ENCODE measurements at regions not wholly inside any gene's neighbourhood (a gene's known extent, or its start where the extent isn't known, plus 50 kb on each side); places are given as distances from the start of the nearest gene placed in this dataset.
"Not testable (repeated sequence)": the region's sequence is repeated elsewhere in the genome, so short reads cannot be mapped to it uniquely, and the experiment has no call there.

DNA sequence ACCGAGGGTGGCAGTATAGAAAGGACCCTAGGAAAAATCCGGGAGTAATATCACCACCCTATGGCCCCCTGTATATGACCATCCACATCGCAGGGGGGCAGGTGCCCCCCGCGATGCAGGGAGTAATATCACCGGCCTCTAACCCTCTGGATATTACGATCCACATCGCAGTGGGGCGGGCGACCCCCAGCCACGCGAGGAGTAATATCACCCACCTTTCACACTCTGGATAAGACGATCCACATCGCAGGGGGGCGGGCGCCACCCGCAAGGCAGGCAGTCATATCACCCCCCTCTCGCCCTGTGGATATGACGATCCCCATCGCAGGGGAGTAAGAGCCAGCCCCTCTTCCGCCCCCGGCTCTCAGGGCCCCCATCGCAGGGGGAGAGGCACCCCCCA lies 76.7 kb upstream of the RUBCNL start:
- DNase-seq (ENCODE audit: low read depth, low spot score), result no peak
- Histone ChIP-seq H3K4me1 (ENCODE audit: insufficient read depth, insufficient read length) (no peaks in the 10 kb centered on the region), H3K36me3 (ENCODE audit: insufficient read depth, insufficient read length, low read length) (no peaks in the 10 kb centered on the region), H3K9me3 (ENCODE audit: insufficient read depth, low read length) (no peaks in the 10 kb centered on the region), H3K27me3 (ENCODE audit: insufficient read depth, insufficient read length) (no peaks in the 10 kb centered on the region), H3K9ac (ENCODE audit: insufficient read length, low read depth) (no peak overlapping the region), H3K4me3 (ENCODE audit: insufficient read length, low read depth) (no peak overlapping the region)
- no peak for TF ChIP-seq YY1 (IDR thresholded peaks at IDR 0.05; ENCODE audit: insufficient read depth, insufficient read length)
- TF ChIP-seq SUZ12 (IDR thresholded peaks at IDR 0.05; ENCODE audit: extremely low read depth, insufficient read depth, insufficient read length), result no peak
- TF ChIP-seq ZNF274 (IDR thresholded peaks at IDR 0.05; ENCODE audit: low read depth, low read length), result no peak

DNA sequence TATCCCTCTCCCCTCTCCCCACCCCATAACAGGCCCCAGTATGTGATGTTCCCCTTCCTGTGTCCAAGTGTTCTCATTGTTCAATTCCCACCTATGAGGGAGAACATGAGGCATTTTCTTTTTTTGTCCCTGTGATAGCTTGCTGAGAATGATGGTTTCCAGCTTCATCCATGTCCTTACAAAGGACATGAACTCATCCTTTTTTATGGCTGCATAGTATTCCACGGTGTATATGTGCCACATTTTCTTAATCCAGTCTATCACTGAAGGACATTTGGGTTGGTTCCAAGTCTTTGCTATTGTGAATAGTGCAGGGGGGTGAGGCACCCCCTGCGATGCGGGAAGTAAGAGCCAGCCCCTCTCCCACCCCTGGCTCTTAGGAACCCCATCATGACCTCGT lies 73.2 kb upstream of the RUBCNL start:
- not testable (repeated sequence) for H3K9ac ChIP-seq (ENCODE audit: insufficient read length, low read depth); H3K27me3 ChIP-seq (ENCODE audit: insufficient read depth, insufficient read length); H3K4me1 ChIP-seq (ENCODE audit: insufficient read depth, insufficient read length); H3K4me3 ChIP-seq (ENCODE audit: insufficient read length, low read depth); DNase-seq (ENCODE audit: low read depth, low spot score); H3K9me3 ChIP-seq (ENCODE audit: insufficient read depth, low read length); H3K36me3 ChIP-seq (ENCODE audit: insufficient read depth, insufficient read length, low read length)

DNA sequence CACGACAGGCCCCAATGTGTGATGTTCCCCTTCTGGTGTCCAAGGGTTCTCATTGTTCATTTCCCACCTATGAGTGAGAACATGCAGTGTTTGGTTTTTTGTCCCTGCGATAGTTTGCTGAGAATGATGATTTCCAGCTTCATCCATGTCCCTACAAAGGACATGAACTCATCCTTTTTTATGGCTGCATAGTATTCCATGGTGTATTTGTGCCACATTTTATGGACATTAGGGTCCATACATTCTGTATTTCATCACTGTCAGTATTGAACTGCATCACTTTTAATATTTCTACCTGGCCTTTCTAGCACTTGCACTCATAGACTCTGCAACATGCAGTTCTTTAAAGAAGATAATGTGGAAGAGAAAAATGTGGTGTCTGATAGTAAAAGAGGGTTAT lies 70.2 kb upstream of the RUBCNL start:
- H3K4me1 ChIP-seq (ENCODE audit: insufficient read depth, insufficient read length); H3K9ac ChIP-seq (ENCODE audit: insufficient read length, low read depth); H3K27me3 ChIP-seq (ENCODE audit: insufficient read depth, insufficient read length); H3K36me3 ChIP-seq (ENCODE audit: insufficient read depth, insufficient read length, low read length); H3K9me3 ChIP-seq (ENCODE audit: insufficient read depth, low read length); H3K4me3 ChIP-seq (ENCODE audit: insufficient read length, low read depth); DNase-seq (ENCODE audit: low read depth, low spot score): not testable (repeated sequence)

DNA sequence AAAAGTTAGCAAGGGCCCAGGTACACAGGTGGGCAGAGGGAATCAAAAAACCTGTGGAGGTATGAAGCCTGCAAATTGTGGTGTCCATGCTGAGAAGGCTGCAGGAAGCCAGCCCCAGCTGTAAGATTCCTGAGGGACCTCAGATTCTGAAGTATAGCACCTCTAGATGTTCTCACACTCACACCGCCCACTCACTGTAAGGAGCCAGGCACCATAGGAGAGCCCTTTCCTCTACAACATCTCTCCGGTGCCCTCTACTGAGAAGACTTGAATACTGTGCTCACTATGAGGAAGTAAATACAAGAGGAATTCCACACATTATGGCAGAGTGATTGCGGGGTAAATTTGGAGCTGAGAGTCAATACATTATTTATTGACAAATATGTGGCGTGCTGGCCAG lies 68.9 kb upstream of the RUBCNL start:
- H3K36me3 ChIP-seq (ENCODE audit: insufficient read depth, insufficient read length, low read length); H3K9ac ChIP-seq (ENCODE audit: insufficient read length, low read depth); H3K27me3 ChIP-seq (ENCODE audit: insufficient read depth, insufficient read length); H3K9me3 ChIP-seq (ENCODE audit: insufficient read depth, low read length); DNase-seq (ENCODE audit: low read depth, low spot score); H3K4me1 ChIP-seq (ENCODE audit: insufficient read depth, insufficient read length); H3K4me3 ChIP-seq (ENCODE audit: insufficient read length, low read depth): not testable (repeated sequence)

DNA sequence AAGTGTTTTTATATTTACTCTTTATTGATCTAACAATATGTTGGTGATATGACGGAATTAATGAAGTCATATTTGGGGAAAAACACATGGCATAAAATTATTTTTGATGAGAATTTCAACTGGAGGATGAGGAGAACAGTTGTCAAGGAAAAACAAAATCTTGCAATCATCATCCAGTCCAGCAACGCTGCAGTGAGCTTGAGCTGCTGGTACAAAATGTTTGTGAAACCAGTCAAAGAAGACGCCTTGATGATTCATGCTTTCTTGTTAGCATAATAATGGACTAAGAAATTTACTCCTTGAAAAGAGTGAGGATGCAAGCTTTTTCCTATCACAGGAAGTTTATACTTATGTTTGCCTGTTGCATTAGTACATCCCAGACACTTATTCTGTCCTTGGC lies 64.1 kb upstream of the RUBCNL start:
- H3K36me3 ChIP-seq (ENCODE audit: insufficient read depth, insufficient read length, low read length); H3K27me3 ChIP-seq (ENCODE audit: insufficient read depth, insufficient read length); H3K4me3 ChIP-seq (ENCODE audit: insufficient read length, low read depth); H3K9ac ChIP-seq (ENCODE audit: insufficient read length, low read depth); H3K4me1 ChIP-seq (ENCODE audit: insufficient read depth, insufficient read length); H3K9me3 ChIP-seq (ENCODE audit: insufficient read depth, low read length); DNase-seq (ENCODE audit: low read depth, low spot score): not testable (repeated sequence)

DNA sequence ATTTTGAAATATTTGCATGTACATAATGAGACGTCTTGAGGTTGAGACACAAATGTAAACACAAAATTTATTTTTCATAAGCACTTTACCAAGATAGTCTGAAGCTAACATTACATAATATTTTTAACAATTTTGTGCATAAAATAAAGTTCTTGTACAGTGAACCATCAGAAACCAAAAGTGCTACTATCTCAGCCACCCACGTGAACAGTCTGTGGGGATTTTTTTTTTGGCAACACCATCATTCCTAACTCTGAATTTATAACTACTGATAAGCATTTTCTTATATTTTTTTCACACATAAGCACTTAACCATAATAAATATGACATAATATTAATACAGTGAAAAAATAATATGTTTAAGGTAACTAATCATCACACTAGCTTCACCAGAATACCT lies 62.9 kb upstream of the RUBCNL start:
- not testable (repeated sequence) for H3K4me3 ChIP-seq (ENCODE audit: insufficient read length, low read depth); H3K9ac ChIP-seq (ENCODE audit: insufficient read length, low read depth); H3K9me3 ChIP-seq (ENCODE audit: insufficient read depth, low read length); H3K36me3 ChIP-seq (ENCODE audit: insufficient read depth, insufficient read length, low read length); DNase-seq (ENCODE audit: low read depth, low spot score); H3K27me3 ChIP-seq (ENCODE audit: insufficient read depth, insufficient read length); H3K4me1 ChIP-seq (ENCODE audit: insufficient read depth, insufficient read length)

DNA sequence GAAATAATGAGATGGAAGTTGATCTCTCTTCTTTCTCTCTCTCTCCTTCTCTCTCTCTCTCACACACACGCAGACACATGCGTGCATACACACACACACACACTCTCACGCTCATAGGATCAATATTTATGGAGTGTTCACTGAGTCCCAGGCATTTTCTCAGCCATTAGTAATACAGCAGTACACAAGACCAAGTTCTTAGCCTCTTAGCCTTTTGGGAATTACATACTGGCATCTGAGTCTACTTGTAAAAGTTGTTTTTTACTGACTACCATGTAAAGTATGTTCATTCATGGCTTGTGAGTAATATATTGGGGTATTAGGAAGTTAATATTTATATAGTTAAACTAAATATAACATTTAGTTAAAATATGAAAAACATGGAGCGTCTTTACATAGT lies 61.1 kb upstream of the RUBCNL start:
- H3K4me3 ChIP-seq (ENCODE audit: insufficient read length, low read depth); DNase-seq (ENCODE audit: low read depth, low spot score); H3K36me3 ChIP-seq (ENCODE audit: insufficient read depth, insufficient read length, low read length); H3K9ac ChIP-seq (ENCODE audit: insufficient read length, low read depth); H3K4me1 ChIP-seq (ENCODE audit: insufficient read depth, insufficient read length); H3K27me3 ChIP-seq (ENCODE audit: insufficient read depth, insufficient read length); H3K9me3 ChIP-seq (ENCODE audit: insufficient read depth, low read length): not testable (repeated sequence)

DNA sequence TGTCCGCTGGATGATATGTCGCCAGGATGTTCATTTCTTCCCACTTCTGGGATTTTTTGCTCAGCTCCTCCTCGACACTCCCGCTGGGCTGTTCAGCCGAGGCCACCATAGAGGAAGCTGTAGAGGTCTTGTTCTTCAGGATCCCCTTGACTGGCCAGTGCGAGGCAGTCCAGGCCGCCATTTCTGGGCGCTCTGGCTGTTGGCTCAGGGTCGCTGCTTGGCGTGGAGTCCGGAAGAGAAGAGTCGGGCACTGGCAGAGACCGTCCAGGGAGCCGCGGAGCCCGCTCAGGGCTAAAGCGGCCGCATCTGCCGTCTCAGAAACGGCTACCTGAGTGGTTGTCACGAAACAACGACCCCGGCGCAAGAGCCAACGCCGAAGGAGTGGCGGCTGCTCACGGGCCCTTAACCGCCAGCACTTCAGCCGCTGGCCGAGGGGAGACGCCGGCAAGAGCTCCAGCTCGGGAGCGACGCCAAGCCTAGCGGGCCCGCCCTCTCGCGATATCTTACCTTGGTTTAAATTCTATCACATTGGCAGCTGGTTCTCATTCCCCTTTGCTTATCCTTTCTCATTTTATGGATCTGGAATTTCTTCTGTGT lies 50.9 kb upstream of the RUBCNL start:
- H3K4me1 ChIP-seq (ENCODE audit: insufficient read depth, insufficient read length); H3K9ac ChIP-seq (ENCODE audit: insufficient read length, low read depth); H3K36me3 ChIP-seq (ENCODE audit: insufficient read depth, insufficient read length, low read length); DNase-seq (ENCODE audit: low read depth, low spot score); H3K4me3 ChIP-seq (ENCODE audit: insufficient read length, low read depth); H3K27me3 ChIP-seq (ENCODE audit: insufficient read depth, insufficient read length); H3K9me3 ChIP-seq (ENCODE audit: insufficient read depth, low read length): not testable (repeated sequence)
